Testis (tissue), 2 donors: ENCODE measurements at regions not wholly inside any gene's neighbourhood (a gene's known extent, or its start where the extent isn't known, plus 50 kb on each side); places are given as distances from the start of the nearest gene placed in this dataset.

Source experiments
- DNase-seq: peaks from one replicate; pipeline ENCODE4 v3.0.0-alpha.2; 2019
- H3K27ac ChIP-seq, 2 donors: fragments of 200-600 bp; sonication (generic); one replicate each; pipeline ENCODE4 v1.5.1; 2019
- H3K27me3 ChIP-seq: fragments of 200-600 bp; sonication (generic); one replicate; pipeline ENCODE4 v1.5.1; 2019
- H3K36me3 ChIP-seq: fragments of 200-600 bp; sonication (generic); one replicate; pipeline ENCODE4 v1.5.1; 2017; ENCODE audit warnings: low read depth; ENCODE audit errors: missing control alignments
- H3K4me1 ChIP-seq: fragments of 200-600 bp; sonication (generic); one replicate; pipeline ENCODE4 v1.5.1; 2019
- H3K4me3 ChIP-seq, 2 donors: fragments of 200-600 bp; sonication (generic); one replicate each; pipeline ENCODE4 v1.5.1; 2017 to 2019
- H3K9me3 ChIP-seq: fragments of 200-600 bp; sonication (generic); one replicate; pipeline ENCODE4 v1.5.1; 2017
- CTCF ChIP-seq, 3 experiments: fragments of 450-650 bp in 2 of 3; fragments of 200-600 bp in 1 of 3; sonication (generic) in 1 of 3; IDR thresholded peaks; one replicate each; pipeline ENCODE4 v1.5.1; 2016 to 2019; ENCODE audit warnings: antibody characterized with exemption in 3 of 3, mild to moderate bottlenecking in 2 of 3, moderate library complexity in 1 of 3
- POLR2A ChIP-seq: fragments of 450-650 bp; IDR thresholded peaks from one replicate; pipeline ENCODE4 v1.6.1; 2017; ENCODE audit warnings: antibody characterized with exemption, mild to moderate bottlenecking, moderate library complexity
- whole genome bisulfite sequencing, 2 donors: methylation state at CpG; one replicate each; pipeline ENCODE4 v1.1.5; 2018; 5-methylcytosine and 5-hydroxymethylcytosine counted together
- intact Hi-C: fragments of 100-400 bp; cut with DNase I; formaldehyde crosslinking; loops from one replicate; pipeline ENCODE4 v1.15.1; 2023; ENCODE audit warnings: low total_unique reads

- intact Hi-C loops, result no loop called here
- TF ChIP-seq CTCF (IDR thresholded peaks at IDR 0.05), result no peak
- no peak for TF ChIP-seq POLR2A
- H3K9me3 ChIP-seq, result no peaks in the 10 kb centered on the region
These were observed 268.5 kb downstream of the DNAJB9 start for GRCh38 chr7:108838198-108838597.

GRCh38 chr7:108839076-108839475, 269.4 kb downstream of the DNAJB9 start:
- Histone ChIP-seq H3K9me3 (no peaks in the 10 kb centered on the region), H3K27ac (no peak overlapping the region), H3K4me1 (no peaks in the 10 kb centered on the region), H3K27me3 (no peaks in the 10 kb centered on the region), H3K36me3 (no peaks in the 10 kb centered on the region), H3K4me3 (no peak overlapping the region)
- TF ChIP-seq CTCF (IDR thresholded peaks at IDR 0.05) (no peak), POLR2A (no peak)
- no peak for DNase-seq
- WGBS, 2 donors, result 29 to 32% methylated on average over 3 of the region's 3 CpGs
- intact Hi-C loops, result no loop called here

More at GRCh38 chr7:108838198-108838597, 268.5 kb downstream of the DNAJB9 start:
- H3K4me3 ChIP-seq, result no peak overlapping the region
- H3K4me1 ChIP-seq, result no peaks in the 10 kb centered on the region
- H3K36me3 ChIP-seq, result no peaks in the 10 kb centered on the region
- DNase-seq, result no peak
- 40 to 57% methylated on average over 4 of the region's 4 CpGs for WGBS, 2 donors
- H3K27me3 ChIP-seq, result no peaks in the 10 kb centered on the region
- H3K27ac ChIP-seq, result no peak overlapping the region

DNA sequence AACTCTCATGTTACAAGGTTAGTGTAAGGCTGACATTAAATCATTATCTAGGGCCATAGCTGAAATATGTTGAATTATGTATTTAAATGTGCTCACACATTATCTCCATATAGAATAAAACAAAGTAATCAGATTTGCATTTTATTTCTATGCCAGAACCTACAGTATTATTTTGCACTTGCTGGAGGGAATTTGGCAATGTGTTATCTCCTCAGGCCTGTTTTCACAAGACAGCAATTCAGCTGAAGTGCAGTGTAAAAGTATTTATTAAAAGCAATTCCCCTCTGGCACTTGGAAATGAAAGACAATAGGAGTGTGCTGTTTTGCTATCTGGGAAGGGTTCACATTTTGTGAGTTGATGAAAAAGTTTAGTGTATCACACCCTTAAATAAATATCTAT, 276.3 kb downstream of the DNAJB9 start:
- no peak for TF ChIP-seq POLR2A
- no peak for TF ChIP-seq CTCF (IDR thresholded peaks at IDR 0.05)
- DNase-seq, result no peak
- no peaks in the 10 kb centered on the region for H3K4me1 ChIP-seq
- no peak overlapping the region for H3K27ac ChIP-seq
- no peaks in the 10 kb centered on the region for H3K36me3 ChIP-seq
- H3K9me3 ChIP-seq, result no peaks in the 10 kb centered on the region
- no peak overlapping the region for H3K4me3 ChIP-seq
- no peaks in the 10 kb centered on the region for H3K27me3 ChIP-seq
- intact Hi-C loops, result no loop called here

DNA sequence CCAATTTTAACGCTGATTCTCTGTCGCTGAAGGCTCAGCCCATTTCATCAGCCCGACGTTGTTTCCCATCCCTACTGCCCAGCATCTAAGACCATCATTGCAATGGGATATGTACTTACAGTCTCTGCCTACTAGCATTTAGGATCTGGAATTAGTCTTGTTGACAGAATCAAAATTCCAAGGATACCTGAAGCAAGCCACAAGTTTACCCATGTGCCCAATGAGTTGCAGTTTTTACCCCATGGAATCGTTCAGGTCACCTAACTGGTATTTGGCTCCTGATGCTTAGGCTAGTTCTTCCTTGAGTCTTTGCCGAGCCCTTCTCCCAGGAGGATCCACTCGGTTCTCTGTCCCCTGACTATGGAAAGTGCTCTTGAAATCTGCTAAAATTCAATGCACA, 276.8 kb downstream of the DNAJB9 start:
- TF ChIP-seq POLR2A (no peak), CTCF (IDR thresholded peaks at IDR 0.05) (no peak)
- no peak overlapping the region for H3K27ac ChIP-seq
- no peaks in the 10 kb centered on the region for H3K9me3 ChIP-seq
- H3K27me3 ChIP-seq, result no peaks in the 10 kb centered on the region
- H3K36me3 ChIP-seq, result no peaks in the 10 kb centered on the region
- 73 to 87% methylated on average over 7 of the region's 7 CpGs for WGBS, 2 donors
- H3K4me1 ChIP-seq, result no peaks in the 10 kb centered on the region
- intact Hi-C loops, result no loop called here
- no peak overlapping the region for H3K4me3 ChIP-seq
- DNase-seq, result no peak

- no peaks in the 10 kb centered on the region for H3K27me3 ChIP-seq
- H3K4me3 ChIP-seq, result no peak overlapping the region
- H3K4me1 ChIP-seq, result no peaks in the 10 kb centered on the region
- no peaks in the 10 kb centered on the region for H3K9me3 ChIP-seq
- TF ChIP-seq POLR2A, result no peak
- no peak for TF ChIP-seq CTCF (IDR thresholded peaks at IDR 0.05)
- H3K36me3 ChIP-seq, result no peaks in the 10 kb centered on the region
- intact Hi-C loops, result no loop called here
- no peak overlapping the region for H3K27ac ChIP-seq
- 85 to 86% methylated on average over 5 of the region's 5 CpGs for WGBS, 2 donors
- DNase-seq, result no peak
These were observed 278.8 kb downstream of the DNAJB9 start for GRCh38 chr7:108848486-108848885.
